ENCODE measurements at regions not wholly inside any gene's neighbourhood (a gene's known extent, or its start where the extent isn't known, plus 50 kb on each side); places are given as distances from the start of the nearest gene placed in this dataset.

DNA sequence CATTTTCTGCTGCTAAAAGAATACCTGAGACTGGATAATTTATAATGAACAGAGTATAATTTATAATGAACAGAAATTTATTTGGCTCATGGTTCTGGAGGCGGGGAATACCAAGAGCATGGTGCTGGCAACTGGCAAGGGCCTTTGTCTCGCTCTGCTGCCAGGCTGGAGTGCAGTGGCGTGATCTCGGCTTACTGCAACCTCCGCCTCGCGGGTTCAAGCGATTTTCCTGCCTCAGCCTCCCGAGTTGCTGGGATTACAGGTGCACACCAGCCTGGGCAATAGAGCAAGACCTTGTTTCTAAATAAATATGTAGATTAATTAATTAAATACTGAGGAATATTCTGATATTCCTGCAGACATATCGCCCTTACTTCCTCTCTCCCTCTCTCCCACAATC is 1610.8 kb downstream of the SUCLG1 start:
- BruUV-seq (replicated peaks) = no TSS peak
- RAD21 ChIA-PET (ENCODE audit: unreplicated experiment) = no interaction called here
- FAIRE-seq = no peak
- TF ChIP-seq, protein P1, sequence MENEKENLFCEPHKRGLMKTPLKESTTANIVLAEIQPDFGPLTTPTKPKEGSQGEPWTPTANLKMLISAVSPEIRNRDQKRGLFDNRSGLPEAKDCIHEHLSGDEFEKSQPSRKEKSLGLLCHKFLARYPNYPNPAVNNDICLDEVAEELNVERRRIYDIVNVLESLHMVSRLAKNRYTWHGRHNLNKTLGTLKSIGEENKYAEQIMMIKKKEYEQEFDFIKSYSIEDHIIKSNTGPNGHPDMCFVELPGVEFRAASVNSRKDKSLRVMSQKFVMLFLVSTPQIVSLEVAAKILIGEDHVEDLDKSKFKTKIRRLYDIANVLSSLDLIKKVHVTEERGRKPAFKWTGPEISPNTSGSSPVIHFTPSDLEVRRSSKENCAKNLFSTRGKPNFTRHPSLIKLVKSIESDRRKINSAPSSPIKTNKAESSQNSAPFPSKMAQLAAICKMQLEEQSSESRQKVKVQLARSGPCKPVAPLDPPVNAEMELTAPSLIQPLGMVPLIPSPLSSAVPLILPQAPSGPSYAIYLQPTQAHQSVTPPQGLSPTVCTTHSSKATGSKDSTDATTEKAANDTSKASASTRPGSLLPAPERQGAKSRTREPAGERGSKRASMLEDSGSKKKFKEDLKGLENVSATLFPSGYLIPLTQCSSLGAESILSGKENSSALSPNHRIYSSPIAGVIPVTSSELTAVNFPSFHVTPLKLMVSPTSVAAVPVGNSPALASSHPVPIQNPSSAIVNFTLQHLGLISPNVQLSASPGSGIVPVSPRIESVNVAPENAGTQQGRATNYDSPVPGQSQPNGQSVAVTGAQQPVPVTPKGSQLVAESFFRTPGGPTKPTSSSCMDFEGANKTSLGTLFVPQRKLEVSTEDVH (IDR thresholded peaks at IDR 0.05; ENCODE audit: low read depth, partially characterized antibody) = no peak
- TF ChIP-seq WRNIP1 (IDR thresholded peaks at IDR 0.05; ENCODE audit: borderline replicate concordance, low read depth, low read length) (no peak), HDAC6 (IDR thresholded peaks at IDR 0.05; ENCODE audit: unreplicated experiment) (no peak), PAX8 (IDR thresholded peaks at IDR 0.05) (no peak), KAT2A (conservative IDR thresholded peaks at IDR 0.05; ENCODE audit: control insufficient read depth, low read depth, low read length) (no peak), ZBED1 (IDR thresholded peaks at IDR 0.05; ENCODE audit: borderline replicate concordance) (no peak), POLR2AphosphoS5 (IDR thresholded peaks at IDR 0.05; ENCODE audit: low read length) (no peak), MTA3 (IDR thresholded peaks at IDR 0.05; ENCODE audit: borderline replicate concordance, low read length) (no peak), CUX1 (IDR thresholded peaks at IDR 0.05; ENCODE audit: insufficient replicate concordance, low read depth, low read length) (no peak), SMAD1 (IDR thresholded peaks at IDR 0.05; ENCODE audit: low read depth, partially characterized antibody) (no peak), IKZF1 (conservative IDR thresholded peaks at IDR 0.05) (no peak)
- TF ChIP-seq, protein P2, sequence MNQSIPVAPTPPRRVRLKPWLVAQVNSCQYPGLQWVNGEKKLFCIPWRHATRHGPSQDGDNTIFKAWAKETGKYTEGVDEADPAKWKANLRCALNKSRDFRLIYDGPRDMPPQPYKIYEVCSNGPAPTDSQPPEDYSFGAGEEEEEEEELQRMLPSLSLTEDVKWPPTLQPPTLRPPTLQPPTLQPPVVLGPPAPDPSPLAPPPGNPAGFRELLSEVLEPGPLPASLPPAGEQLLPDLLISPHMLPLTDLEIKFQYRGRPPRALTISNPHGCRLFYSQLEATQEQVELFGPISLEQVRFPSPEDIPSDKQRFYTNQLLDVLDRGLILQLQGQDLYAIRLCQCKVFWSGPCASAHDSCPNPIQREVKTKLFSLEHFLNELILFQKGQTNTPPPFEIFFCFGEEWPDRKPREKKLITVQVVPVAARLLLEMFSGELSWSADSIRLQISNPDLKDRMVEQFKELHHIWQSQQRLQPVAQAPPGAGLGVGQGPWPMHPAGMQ (IDR thresholded peaks at IDR 0.05; ENCODE audit: borderline replicate concordance) = no peak
- TF ChIP-seq, protein P3, sequence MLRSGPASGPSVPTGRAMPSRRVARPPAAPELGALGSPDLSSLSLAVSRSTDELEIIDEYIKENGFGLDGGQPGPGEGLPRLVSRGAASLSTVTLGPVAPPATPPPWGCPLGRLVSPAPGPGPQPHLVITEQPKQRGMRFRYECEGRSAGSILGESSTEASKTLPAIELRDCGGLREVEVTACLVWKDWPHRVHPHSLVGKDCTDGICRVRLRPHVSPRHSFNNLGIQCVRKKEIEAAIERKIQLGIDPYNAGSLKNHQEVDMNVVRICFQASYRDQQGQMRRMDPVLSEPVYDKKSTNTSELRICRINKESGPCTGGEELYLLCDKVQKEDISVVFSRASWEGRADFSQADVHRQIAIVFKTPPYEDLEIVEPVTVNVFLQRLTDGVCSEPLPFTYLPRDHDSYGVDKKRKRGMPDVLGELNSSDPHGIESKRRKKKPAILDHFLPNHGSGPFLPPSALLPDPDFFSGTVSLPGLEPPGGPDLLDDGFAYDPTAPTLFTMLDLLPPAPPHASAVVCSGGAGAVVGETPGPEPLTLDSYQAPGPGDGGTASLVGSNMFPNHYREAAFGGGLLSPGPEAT (IDR thresholded peaks at IDR 0.05; ENCODE audit: low read depth) = no peak

More for the DNA sequence above, 1610.8 kb downstream of the SUCLG1 start:
- H3K4me3 ChIP-seq = no peak overlapping the region
- no peaks in the 10 kb centered on the region for H3K9me3 ChIP-seq (replicated peaks; ENCODE audit: control insufficient read depth, insufficient read depth, low read length)
- H3K36me3 ChIP-seq (ENCODE audit: control insufficient read depth in 2 of 2, insufficient read depth in 2 of 2, low read length in 1 of 2) = no peaks in the 10 kb centered on the region
- intact Hi-C loops (cut with micrococcal nuclease; ENCODE audit: unreplicated experiment) (no loop called here), in situ Hi-C loops (cut with MboI) (no loop called here)
- no peak overlapping the region for H3K4me2 ChIP-seq (ENCODE audit: control insufficient read depth, insufficient read depth)
- no peak for ATAC-seq
- no peaks in the 10 kb centered on the region for H4K20me1 ChIP-seq (ENCODE audit: control insufficient read depth, insufficient read depth)
- no peaks in the 10 kb centered on the region for H3K27me3 ChIP-seq (replicated peaks in 1 of 2; ENCODE audit: control insufficient read depth in 2 of 2, insufficient read depth in 2 of 2, low read length in 1 of 2)
- H2AFZ ChIP-seq (ENCODE audit: control insufficient read depth, low read depth, low read length) = no peak overlapping the region
- WGBS (ENCODE audit: insufficient coverage, insufficient replicate concordance, low lambda C conversion rate, missing lambda C conversion rate) = 27% methylated on average over 10 of the region's 10 CpGs
- H3K4me1 ChIP-seq (ENCODE audit: control insufficient read depth, insufficient read depth, low read length) = no peaks in the 10 kb centered on the region
- no peak overlapping the region for H3K27ac ChIP-seq (ENCODE audit: control insufficient read depth, insufficient read depth)
- H3K79me2 ChIP-seq (ENCODE audit: control insufficient read depth, insufficient read depth, low read length) = no peaks in the 10 kb centered on the region
- SMC1A ChIA-PET (ENCODE audit: uncharacterized antibody, unreplicated experiment) = no interaction called here
- H3K9ac ChIP-seq (ENCODE audit: control insufficient read depth, insufficient read depth, low read length) = no peak overlapping the region
- POLR2A ChIA-PET = no interaction called here
- CTCF ChIA-PET = no interaction called here
- no peak for DNase-seq (ENCODE audit: low read depth, low spot score)
